Activated T-cell treated with anti-CD3 and anti-CD28 coated beads for 24 hours (primary cell): ENCODE measurements at regions not wholly inside any gene's neighbourhood (a gene's known extent, or its start where the extent isn't known, plus 50 kb on each side); places are given as distances from the start of the nearest gene placed in this dataset.
"Not testable (repeated sequence)": the region's sequence is repeated elsewhere in the genome, so short reads cannot be mapped to it uniquely, and the experiment has no call there.

Source experiments
- DNase-seq: peaks from one replicate; pipeline ENCODE4 v3.0.0-alpha.2; 2020; ENCODE audit warnings: low read depth

DNA sequence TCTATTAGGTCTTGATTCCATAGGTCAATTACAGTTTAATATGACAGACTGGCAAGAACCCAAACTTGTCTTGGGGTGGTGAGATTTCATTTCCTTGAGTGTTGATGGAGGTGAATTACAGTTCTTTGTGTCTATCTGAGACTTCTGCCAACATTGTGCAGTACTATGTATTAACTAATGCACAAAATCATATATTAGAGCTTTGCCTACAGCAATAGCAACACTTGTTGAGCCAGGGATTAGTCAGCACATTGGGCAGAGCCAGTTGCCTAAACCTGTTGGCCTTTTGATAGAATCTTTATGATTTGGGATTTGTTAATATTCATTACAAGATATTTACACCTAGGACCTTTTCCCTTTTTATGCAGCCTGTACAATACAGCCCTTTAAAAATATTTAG lies 135.3 kb upstream of the CENPW start:
- DNase-seq = no peak

DNA sequence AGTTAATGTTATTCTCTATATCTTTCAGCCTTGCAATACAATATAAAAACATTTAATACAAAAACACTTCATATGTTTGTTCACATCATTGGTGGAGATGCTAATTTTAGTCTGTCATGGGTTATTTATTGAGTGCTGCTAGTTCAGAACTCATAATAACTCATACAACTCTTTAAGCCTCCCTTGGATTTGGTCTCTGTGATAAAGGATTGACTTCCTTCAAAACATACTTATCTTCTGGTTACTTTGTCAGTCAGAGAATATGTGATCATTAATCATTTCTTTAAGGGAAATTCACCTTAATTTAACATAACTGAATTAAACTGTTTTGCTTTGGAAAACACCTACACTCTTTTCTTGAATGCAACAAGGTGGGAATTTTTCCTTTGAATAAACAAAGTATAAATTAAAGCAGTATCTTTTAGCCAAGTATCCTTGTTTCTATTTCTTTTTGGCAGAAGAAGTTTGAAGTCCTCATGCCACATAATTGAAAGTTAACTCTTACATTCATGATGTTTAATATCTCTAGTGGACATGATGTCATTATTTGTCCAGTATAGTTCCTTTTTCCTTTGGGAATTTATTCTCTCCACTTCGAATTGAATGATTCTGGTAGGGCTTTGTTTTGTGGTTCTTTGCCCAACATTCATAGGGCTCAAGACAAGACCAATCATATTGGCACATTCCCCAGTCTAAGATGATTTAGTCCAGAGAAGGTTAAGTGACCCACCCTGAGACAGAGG lies 133.2 kb upstream of the CENPW start:
- DNase-seq = no peak

DNA sequence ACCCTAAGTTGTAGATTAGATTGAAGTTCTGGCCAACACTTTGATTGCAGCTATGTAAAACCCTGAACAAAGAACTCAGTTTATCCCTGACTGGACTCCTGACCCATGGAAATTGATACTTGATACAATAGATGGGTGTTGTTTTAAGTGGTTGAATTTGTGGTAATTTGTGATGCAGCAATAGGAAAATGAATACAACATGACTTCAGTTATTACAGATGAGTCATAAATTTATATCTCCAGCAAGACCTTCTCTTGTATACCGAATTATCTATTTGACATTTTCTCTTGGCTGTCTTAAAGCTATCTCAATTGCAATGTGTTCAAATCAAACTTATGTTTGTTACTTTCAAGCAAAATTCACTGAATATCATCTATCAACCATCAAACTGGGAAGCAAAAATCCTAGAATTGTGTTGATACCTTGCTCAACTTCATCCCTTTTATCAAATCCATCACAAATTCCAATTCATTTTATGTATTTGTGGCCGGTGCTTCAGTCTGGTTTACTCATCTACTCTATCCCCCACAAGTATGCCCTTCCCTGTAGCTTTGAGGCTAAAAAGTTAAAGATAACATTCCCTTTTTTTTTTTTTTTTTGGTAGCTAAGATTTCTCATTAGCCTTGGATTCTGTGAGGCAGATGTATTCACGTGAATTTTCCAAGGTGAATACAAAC lies 129.4 kb upstream of the CENPW start:
- no peak for DNase-seq

DNA sequence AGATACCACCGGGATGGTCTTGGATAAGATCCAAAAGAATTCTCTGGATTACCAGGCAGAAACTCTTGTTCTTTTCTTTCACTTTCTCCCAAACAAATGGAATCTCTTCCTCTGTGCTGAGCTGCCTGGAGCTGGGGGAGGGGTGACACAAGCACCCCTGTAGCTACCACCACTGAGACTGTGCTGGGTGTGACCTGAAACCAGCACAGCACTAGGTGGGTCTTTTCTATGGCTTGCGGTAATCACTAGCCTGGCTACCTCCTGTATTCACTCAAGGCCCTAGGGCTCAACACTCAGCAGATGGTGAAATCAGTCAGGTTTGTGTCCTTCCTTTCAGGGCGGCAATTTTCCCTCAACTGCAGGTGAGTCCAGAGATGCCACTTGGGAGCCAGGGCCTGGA lies 122.4 kb upstream of the CENPW start:
- no peak for DNase-seq

DNA sequence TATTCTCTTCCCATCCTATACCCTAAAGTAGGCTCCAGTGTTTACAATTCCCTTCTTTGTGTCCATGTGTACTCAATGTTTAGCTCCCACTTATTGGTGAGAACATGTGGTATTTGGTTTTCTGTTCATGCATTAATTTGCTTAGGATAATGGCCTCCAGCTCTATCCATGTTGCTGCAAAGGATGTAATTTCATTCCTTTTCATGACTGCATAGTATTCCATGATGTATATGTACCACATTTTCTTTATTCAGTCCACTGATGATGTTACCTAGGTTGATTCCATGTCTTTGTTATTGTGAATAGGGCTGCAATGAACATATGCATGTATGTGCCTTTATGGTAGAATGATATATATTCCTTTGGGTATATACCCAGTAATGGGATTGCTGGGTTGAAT lies 119.0 kb upstream of the CENPW start:
- not testable (repeated sequence) for DNase-seq

DNA sequence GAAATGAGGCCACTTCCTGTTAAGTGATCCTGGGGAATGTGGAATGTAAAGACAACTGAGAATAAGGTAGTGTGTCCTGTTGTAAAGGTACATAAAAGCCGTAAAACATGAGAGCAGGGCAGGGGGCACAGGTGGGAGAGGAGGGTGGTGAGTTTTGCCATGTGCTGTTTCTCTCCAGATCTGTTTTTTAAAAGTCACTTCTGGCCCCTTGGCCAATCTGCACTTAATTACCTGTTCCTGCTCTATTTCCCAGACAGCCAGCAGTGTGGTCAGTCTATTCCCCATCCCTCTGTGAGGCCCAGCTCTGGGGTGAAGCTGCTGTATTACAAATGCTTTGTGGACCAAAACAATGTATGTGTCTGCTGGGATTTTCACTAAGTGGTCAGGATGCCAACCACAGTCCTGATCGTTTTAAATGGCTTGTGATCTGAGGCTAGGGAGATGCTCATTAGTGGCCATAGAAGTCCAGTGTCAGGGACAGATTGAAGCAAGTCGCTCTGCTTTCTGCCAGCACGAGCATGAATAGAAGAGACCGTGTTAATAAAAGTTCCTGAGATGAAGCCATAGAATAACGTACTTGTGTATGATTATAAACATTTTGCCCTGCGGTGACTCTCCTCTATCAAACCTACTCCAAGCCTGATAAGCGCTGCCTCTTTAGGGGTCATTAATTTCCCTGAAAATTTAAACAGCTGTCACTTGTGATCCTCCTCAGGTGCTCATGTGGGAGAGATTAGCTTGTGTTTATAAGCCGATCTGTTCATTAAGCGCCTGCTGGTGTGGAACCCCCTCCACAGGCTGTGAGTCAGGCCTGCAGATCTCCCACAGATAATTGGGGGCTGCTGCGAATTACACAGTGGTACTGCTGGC lies 111.8 kb upstream of the CENPW start:
- DNase-seq = no peak

DNA sequence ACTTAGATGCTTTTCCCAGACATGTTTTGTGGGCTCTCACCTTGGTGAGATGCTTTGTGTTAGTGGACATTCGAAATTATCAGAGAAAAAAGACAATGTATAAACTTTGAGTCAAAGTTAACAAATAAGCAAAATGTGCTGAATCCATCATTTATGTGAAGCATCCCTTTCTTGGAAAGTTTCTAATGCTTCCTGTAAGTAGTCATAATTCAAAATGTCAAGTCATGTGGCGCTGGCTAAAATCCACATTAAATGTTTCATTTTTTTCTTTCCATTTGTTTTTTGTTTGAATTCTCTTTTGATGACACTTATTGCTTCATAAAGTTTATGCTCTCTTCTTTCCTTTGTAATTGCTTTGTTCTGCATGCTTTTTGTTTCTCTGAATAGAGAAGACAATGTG lies 107.2 kb upstream of the CENPW start:
- no peak for DNase-seq

DNA sequence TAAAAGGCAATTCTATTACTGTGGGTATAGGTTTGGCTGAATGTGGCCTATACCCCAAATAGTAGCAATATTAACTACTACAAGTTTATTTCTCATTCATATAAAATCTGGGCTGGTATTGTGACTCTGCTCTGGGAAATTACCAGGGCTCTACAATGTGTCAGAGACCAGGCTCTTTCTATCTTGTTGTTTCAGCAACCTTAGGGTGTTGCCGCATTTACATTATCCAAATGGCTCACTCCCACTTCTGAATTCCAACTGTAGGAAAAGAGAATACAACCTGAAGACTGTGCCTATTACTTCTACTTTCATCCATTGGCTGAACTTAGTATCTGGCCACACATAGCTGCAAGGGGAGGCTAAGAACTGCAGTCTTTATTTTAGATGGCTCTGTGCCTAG lies 106.7 kb upstream of the CENPW start:
- DNase-seq = no peak

DNA sequence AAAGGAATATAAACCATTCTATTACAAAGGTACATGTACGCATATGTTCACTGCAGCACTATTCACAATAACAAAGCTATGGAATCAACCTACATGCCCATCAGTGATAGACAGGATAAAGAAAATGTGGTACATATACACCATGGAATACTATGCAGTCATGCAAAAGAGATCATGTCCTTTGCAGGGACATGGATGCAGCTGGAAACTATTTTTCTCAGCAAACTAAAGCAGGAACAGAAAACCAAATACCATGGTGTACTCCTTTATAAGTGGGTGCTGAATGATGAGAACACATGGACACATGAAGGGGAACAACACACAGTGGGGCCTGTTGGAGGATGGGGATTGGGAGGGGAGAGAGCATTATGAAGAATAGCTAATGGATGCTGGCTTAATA lies 104.6 kb upstream of the CENPW start:
- DNase-seq = no peak

DNA sequence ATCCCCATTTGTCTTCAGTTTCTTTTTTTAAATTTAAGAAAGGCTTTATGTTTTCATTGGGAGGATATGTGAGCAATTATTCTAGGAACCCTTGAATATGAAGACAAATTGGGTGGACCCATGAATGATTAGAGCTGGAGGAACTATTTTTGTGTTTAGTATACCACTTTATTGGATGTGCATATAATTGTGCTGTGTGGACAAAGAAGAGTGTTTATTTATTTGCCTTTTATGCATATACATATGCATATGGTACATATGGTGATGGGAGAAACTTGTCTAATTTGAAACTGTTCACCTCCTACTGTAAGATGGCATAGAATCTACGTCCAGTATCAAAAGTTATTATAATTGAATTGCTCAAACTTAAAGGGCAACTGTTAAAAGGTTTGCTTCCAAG lies 94.8 kb upstream of the CENPW start:
- no peak for DNase-seq

DNA sequence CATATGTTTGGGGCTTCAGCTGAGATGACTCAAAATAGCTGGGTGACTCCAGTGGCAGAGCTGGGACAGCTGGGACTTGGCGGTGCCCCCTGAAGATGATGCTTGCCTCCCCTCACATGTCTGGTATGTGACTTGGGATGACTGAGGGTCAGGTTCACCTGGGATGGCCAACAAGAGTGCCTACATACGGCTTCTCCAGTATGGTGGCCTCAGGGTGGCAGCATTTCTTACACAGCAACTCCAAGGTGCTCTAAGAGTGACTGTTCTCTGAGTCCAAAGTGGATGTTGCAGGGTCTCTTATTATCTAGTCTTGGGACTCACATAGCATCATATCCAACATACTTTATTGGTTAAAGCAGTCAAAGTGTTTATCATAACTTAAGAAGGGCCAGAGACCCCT lies 87.8 kb upstream of the CENPW start:
- no peak for DNase-seq

DNA sequence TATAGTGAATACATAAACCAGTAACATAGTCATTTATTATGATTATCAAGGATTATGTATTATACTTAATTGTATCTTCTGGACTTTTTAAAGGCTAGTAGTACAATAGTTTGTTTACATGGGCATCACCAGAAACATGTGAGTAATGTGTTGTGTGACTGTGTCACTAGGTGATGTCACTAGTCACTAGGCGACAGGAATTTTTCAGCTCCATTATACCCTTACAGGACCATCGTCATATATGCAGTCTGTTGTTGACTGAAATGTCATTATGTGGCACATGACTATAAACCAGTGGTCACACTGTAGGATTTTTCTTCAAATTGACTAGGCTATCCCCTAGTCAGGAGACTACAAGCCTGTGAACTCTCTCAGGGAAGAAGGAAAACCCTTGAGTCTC lies 86.5 kb upstream of the CENPW start:
- no peak for DNase-seq

DNA sequence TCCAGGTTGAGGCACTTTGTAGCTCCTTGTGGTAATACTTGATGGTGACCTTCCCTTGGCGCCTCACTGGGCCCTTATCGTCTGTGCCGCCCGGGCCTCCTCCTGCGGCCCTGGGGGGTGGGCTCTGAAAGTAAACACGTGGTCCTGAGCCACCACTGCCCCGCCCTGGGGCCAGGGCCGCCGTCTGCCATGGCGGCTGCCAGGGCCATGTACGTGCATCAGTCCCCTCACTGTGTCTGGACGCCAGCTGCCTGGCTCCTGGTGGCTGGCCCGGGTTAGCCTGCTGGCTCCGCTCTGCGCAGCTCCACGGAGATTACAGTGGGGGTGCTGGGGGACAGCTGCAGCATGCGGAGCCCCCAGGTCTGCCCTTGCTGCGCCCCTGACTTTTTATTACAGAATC lies 81.8 kb upstream of the CENPW start:
- no peak for DNase-seq

DNA sequence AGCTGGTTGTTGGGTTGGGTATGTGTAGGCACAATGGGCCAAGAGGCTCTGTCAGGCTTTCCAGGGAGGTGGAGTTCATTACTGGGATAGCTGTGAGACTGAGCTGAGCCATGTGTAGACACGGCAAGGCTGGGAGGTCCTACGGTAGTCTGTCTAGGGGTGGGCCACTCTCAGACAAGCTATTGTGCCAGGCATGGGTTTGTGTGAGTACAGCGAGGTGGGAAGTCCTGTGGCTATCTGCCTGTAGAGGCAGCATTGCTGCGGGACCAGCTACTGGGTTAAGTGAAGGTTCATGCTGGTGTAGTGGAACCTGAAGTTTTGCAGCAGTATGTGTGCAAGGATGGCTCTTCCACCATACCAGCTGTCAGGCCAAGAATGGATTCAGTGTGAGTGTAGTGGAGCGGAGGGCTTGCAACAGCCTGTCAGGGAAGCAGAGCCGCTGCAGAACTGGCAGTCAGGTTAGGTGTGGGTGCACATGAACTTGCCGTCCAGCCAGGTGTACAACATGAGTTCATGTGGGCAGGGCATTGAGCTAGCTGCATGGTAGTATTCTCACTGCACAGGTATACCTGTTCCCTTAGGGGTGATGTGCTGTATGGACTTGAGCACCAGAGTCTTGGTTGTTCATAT lies 78.0 kb upstream of the CENPW start:
- DNase-seq = no peak

DNA sequence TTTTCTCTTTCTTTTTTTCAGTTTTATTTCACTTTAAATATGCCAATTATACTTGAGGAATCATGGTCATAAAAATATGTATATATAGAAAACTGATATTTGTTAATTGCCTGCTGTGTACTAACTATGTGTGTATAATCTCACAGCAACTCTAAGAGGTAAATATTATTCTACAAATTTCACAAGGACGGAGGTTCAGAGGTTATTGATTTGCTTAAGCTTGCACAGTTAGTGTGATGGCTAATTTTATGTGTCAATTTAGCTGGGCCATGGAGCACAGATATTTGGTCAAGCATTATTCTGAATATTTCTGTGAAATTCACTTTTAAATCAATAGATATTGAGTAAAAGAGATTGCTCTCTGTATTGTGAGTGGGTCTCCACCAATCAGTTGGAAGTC lies 75.7 kb upstream of the CENPW start:
- DNase-seq = no peak

DNA sequence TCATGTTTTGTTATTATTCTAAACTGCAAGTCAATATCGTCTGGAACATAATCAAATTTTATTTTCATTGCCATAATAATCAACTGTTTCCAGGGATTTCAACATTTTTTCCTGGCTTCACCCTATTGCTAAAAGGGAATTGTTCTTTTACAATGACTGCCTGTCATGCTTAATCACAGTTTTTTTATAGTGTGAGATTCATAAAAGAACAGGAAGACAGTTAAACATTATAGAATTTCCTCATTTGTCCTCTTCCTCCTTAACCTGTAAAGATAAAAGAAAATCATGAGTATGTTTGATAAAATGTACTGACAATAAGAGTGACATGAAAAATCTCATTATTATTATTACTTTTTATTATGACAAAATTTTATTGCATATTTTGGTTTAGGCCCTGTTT lies 73.3 kb upstream of the CENPW start:
- no peak for DNase-seq

DNA sequence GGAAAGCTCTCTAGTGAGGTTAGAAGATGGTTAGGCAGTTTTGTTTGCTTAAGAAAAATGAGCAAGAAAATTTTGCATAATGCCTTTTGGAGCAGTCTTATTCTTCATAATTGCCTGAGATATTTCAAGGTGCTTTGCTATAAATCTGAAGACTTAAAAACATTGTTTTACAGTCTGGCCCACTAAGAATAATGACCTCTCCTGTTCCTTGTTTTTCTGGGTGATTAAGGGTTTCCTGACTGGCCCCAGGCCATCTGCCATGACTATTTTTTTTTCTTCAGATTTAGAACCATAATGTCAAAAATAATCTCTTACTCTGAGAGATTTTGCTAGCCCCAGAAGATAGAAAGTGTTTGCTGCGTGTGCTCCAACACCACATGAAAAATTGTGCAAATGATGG lies 72.3 kb upstream of the CENPW start:
- DNase-seq = no peak

DNA sequence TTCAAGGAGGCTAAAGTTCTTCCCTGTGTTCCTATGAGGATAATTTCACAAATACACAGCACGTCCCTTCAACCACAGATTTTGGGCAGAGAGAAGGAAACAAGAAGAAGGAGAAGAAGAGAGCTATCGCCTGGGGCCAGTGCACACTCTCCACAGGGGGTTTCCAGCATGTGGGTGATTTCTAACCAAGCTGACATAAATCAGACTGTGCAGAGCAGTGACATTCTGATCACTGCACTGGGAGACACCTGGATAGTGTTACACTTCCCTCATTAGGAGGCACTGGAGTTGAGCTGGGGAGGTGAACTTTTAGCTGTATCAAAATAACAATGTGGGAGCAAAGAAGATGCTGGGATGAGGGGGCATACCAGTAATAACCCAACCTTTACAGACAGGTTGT lies 71.8 kb upstream of the CENPW start:
- no peak for DNase-seq

DNA sequence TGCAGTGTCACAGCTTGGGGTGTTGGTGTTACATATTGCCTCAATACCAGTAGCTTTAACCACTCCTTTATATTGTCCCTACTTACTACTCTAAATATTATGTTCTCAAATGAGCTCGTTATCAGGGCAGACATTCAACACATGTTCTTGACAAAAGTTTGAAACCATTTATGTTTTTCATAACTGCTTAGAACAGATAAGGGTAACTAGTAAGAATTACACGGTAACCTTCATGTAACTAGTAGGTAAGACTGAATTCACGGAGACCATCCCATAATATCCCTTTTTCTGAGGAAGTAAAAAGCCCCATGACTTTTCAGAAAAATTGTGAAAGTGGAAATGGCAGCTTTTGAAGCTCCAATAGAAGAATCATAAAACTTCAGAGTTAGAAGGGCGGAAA lies 59.6 kb upstream of the CENPW start:
- no peak for DNase-seq

DNA sequence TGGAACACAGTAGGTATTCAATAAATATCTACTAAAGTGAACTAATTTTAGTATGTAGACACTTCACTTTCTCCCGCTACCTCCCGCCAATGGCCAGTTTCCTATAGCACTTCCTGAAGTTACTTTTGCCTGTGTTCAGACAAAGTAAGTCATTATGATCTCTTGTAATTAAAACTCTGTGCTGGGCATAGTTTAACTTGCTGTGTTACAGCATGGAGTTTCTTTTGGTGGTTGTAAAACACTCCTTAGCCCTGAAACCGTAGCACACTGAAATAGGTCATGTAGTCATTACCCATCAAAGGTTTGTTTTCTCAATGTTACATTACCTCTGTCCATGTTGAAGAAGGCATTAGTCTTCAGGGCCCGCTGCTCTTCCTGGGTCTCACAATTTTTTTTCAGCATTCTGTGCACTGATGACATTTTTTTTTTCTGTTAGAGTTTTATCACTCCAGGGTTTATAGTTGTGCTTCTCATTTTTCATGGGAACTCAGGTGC lies 54.0 kb upstream of the CENPW start:
- DNase-seq = no peak
